ENCODE measurements at regions not wholly inside any gene's neighbourhood (a gene's known extent, or its start where the extent isn't known, plus 50 kb on each side); places are given as distances from the start of the nearest gene placed in this dataset.

GRCh38 chr1:186577633-186578032 is 102.6 kb downstream of the PTGS2 start:
- Histone ChIP-seq H2AFZ (replicated peaks) (no peak overlapping the region), H3K79me2 (ENCODE audit: low read depth) (no peaks in the 10 kb centered on the region), H3K27me3 (no peaks in the 10 kb centered on the region), H3K4me2 (no peak overlapping the region), H3K36me3 (no peaks in the 10 kb centered on the region), H3K9me3 (ENCODE audit: low read depth) (no peaks in the 10 kb centered on the region), H3K4me1 (no peaks in the 10 kb centered on the region), H3K4me3 (no peak overlapping the region), H3K9ac (no peak overlapping the region), H4K20me1 (ENCODE audit: low read depth) (no peaks in the 10 kb centered on the region), H3K27ac (no peak overlapping the region), H3F3A (ENCODE audit: low read depth) (no peaks in the 10 kb centered on the region)
- TF ChIP-seq, protein P1, sequence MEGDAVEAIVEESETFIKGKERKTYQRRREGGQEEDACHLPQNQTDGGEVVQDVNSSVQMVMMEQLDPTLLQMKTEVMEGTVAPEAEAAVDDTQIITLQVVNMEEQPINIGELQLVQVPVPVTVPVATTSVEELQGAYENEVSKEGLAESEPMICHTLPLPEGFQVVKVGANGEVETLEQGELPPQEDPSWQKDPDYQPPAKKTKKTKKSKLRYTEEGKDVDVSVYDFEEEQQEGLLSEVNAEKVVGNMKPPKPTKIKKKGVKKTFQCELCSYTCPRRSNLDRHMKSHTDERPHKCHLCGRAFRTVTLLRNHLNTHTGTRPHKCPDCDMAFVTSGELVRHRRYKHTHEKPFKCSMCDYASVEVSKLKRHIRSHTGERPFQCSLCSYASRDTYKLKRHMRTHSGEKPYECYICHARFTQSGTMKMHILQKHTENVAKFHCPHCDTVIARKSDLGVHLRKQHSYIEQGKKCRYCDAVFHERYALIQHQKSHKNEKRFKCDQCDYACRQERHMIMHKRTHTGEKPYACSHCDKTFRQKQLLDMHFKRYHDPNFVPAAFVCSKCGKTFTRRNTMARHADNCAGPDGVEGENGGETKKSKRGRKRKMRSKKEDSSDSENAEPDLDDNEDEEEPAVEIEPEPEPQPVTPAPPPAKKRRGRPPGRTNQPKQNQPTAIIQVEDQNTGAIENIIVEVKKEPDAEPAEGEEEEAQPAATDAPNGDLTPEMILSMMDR (IDR thresholded peaks at IDR 0.05) = no peak
- TF ChIP-seq EZH2phosphoT487 (IDR thresholded peaks at IDR 0.05) (no peak), EZH2 (IDR thresholded peaks at IDR 0.05) (no peak)
- H3K9me3 Mint-ChIP-seq = peaks cover under 1% of the 10 kb centered on the region
- H3K4me3 Mint-ChIP-seq = no peak overlapping the region
- H3K27ac Mint-ChIP-seq = no peak overlapping the region
- H3K27me3 Mint-ChIP-seq (ENCODE audit: insufficient read depth, low read depth) = peaks cover 2% of the 10 kb centered on the region
- DNase-seq (ENCODE audit: low spot score) = no peak
- H3K36me3 Mint-ChIP-seq = no peaks in the 10 kb centered on the region
- no peaks in the 10 kb centered on the region for H3K4me1 Mint-ChIP-seq

DNA sequence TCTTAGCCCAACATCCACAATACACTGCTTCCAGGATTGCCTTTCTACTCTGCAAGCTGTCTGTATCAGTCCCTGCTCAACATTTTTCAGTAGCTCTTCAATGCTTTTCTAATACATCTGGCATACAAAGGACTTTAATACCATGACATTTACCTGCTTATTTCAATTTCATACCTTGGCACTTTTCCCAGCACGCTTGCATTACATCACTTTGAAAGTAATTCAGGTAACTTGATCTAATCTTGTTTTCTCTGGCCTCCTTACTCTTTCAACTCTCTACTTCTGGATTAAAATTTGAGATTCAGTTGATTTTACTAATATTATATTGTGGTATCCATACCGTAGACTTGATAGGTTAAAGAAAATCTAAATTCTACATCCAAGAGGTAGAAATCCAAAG is 103.0 kb downstream of the PTGS2 start:
- Histone ChIP-seq H3K27me3 (no peaks in the 10 kb centered on the region), H3K9me3 (ENCODE audit: low read depth) (no peaks in the 10 kb centered on the region), H3K4me2 (no peak overlapping the region), H3K79me2 (ENCODE audit: low read depth) (no peaks in the 10 kb centered on the region), H4K20me1 (ENCODE audit: low read depth) (no peaks in the 10 kb centered on the region), H3K9ac (no peak overlapping the region), H3F3A (ENCODE audit: low read depth) (no peaks in the 10 kb centered on the region), H3K27ac (no peak overlapping the region), H2AFZ (replicated peaks) (no peak overlapping the region), H3K36me3 (no peaks in the 10 kb centered on the region), H3K4me3 (no peak overlapping the region), H3K4me1 (no peaks in the 10 kb centered on the region)
- no peaks in the 10 kb centered on the region for H3K9me3 Mint-ChIP-seq
- DNase-seq (ENCODE audit: low spot score) = no peak
- H3K27me3 Mint-ChIP-seq (ENCODE audit: insufficient read depth, low read depth) = peaks cover 2% of the 10 kb centered on the region
- no peak overlapping the region for H3K27ac Mint-ChIP-seq
- H3K4me3 Mint-ChIP-seq = no peak overlapping the region
- TF ChIP-seq, protein P1 (IDR thresholded peaks at IDR 0.05) = no peak
- TF ChIP-seq EZH2 (IDR thresholded peaks at IDR 0.05) = no peak
- TF ChIP-seq EZH2phosphoT487 (IDR thresholded peaks at IDR 0.05) = no peak
- H3K36me3 Mint-ChIP-seq = no peaks in the 10 kb centered on the region
- no peaks in the 10 kb centered on the region for H3K4me1 Mint-ChIP-seq

DNA sequence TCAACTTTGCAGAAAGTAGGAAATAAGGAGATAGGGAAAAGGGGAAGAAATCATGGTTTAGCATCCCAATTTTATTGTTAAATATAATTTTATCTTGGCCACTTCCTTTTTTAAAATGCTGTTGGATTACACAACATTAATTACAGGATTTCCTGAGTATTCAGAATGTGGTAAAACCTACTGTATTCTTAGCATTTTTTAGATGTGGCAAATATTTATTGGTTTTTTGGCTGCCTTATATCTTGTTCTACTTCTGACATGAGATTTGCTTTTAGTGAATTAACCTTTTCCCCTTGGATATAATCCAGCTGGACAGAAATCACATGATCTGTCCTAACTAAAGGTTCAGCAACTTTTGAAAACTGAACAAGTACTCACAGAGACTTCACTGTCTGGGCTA is 104.9 kb downstream of the PTGS2 start:
- Mint-ChIP-seq H3K4me1 (no peaks in the 10 kb centered on the region), H3K27ac (no peak overlapping the region), H3K9me3 (no peaks in the 10 kb centered on the region), H3K36me3 (no peaks in the 10 kb centered on the region), H3K27me3 (ENCODE audit: insufficient read depth, low read depth) (peaks cover 2% of the 10 kb centered on the region), H3K4me3 (no peak overlapping the region)
- no peak for DNase-seq (ENCODE audit: low spot score)
- no peaks in the 10 kb centered on the region for H4K20me1 ChIP-seq (ENCODE audit: low read depth)
- no peaks in the 10 kb centered on the region for H3K27me3 ChIP-seq
- no peak overlapping the region for H3K9ac ChIP-seq
- no peak overlapping the region for H3K4me3 ChIP-seq
- no peaks in the 10 kb centered on the region for H3F3A ChIP-seq (ENCODE audit: low read depth)
- H3K4me2 ChIP-seq = no peak overlapping the region
- TF ChIP-seq, protein P1 (IDR thresholded peaks at IDR 0.05) = no peak
- TF ChIP-seq EZH2 (IDR thresholded peaks at IDR 0.05) (no peak), EZH2phosphoT487 (IDR thresholded peaks at IDR 0.05) (no peak)
- no peaks in the 10 kb centered on the region for H3K79me2 ChIP-seq (ENCODE audit: low read depth)
- no peaks in the 10 kb centered on the region for H3K9me3 ChIP-seq (ENCODE audit: low read depth)
- H2AFZ ChIP-seq (replicated peaks) = no peak overlapping the region
- no peaks in the 10 kb centered on the region for H3K36me3 ChIP-seq
- no peaks in the 10 kb centered on the region for H3K4me1 ChIP-seq
- no peak overlapping the region for H3K27ac ChIP-seq

Measured in neural progenitor cell (in vitro differentiated cells).